ENCODE measurements at regions not wholly inside any gene's neighbourhood (a gene's known extent, or its start where the extent isn't known, plus 50 kb on each side); places are given as distances from the start of the nearest gene placed in this dataset.
A peak's percentile ranks its signal among the peaks of the same experiment; 100 is the strongest.

DNA sequence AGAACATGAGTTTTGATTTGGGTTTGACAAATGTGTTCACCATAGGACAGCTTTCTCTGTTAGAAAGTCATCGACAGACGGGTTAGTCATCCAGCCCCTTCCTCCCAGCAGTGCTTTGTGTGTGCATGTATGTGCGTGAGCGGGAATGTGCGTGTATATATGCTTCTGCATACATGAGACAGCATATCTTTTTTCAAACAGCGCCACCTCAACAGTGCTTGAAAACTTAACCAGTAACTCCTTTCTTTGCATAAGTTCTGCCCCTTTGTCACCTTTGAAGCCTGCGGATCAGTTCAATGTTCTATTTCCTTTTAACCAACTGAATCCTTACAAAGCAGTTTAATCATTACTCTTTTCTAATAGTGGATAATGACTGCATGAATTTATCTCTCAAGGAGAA, 351.4 kb downstream of the LPIN1 start:
- in situ Hi-C loops (cut with HindIII; ENCODE audit: low pct_unique_long_range_greater_than_20kb, low sequenced_read_pairs), result no loop called here
- TF ChIP-seq JUND (IDR thresholded peaks at IDR 0.05; ENCODE audit: low read depth), result no peak
- DNase-seq (ENCODE audit: low read depth in 1 of 2, low spot score in 1 of 2), result no peak

DNA sequence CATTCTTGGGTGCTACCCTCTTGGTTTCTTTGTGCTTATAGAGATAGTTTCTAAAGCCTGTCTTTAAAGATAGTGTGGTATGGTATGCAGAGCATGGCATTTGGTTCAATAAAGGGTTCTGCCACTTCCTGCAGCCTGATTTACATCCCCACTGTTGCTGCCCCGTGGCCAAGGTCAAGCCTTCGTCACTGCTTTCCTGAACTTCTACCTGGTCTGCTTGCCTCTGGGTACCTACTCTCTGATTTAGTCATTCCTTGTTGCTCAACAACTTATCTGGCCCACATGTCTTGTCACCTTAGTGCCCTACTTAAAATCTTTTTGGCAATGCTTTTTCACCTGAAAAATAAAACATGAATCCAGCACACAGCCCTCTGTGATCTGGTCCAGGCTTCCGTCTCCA, 352.9 kb downstream of the LPIN1 start:
- no peak for TF ChIP-seq JUND (IDR thresholded peaks at IDR 0.05; ENCODE audit: low read depth)
- in situ Hi-C loops (cut with HindIII; ENCODE audit: low pct_unique_long_range_greater_than_20kb, low sequenced_read_pairs), result no loop called here
- no peak for DNase-seq (ENCODE audit: low read depth in 1 of 2, low spot score in 1 of 2)

DNA sequence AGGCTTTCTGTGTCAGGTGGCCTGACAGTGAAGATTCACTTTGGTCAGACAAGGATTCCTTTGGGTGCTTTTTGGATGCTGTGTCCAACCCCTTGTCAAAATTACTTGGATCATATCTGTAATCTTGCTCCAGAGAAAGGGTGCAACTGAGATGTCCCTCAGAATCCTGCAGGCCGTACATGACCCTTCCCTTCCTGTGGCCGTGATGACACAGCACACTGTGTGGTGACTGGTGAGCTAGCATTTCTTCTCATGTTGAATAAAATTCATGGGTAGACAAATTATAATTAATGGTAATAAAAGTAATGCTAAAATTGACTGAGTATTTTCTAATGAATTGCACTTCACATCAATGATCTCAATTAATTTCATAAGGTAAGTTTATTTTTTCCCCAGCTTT, 356.2 kb downstream of the LPIN1 start:
- in situ Hi-C loops (cut with HindIII; ENCODE audit: low pct_unique_long_range_greater_than_20kb, low sequenced_read_pairs), result no loop called here
- TF ChIP-seq JUND (IDR thresholded peaks at IDR 0.05; ENCODE audit: low read depth), result no peak
- DNase-seq (ENCODE audit: low read depth in 1 of 2, low spot score in 1 of 2), result no peak

DNA sequence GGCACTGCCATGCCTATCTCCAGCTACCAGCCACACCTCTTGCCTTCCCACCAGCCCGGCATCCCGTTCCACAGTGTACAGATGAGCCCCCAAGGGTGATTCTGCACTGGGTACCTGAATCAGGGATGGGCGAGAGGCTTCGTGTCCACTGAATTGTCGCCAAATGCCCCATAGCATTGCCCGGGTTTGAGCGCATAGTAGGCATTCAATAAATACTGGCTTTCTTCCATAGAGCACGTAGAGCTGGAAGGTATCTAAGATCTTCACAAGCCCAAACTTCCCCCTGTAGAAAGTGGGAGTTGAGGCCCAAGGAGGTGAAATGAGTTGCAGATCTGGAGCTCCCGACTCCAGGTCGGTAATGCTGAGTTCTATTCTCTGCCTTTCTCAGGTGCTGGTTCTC, 358.7 kb downstream of the LPIN1 start:
- in situ Hi-C loops (cut with HindIII; ENCODE audit: low pct_unique_long_range_greater_than_20kb, low sequenced_read_pairs), result no loop called here
- DNase-seq (ENCODE audit: low read depth in 1 of 2, low spot score in 1 of 2), result no peak
- no peak for TF ChIP-seq JUND (IDR thresholded peaks at IDR 0.05; ENCODE audit: low read depth)

DNA sequence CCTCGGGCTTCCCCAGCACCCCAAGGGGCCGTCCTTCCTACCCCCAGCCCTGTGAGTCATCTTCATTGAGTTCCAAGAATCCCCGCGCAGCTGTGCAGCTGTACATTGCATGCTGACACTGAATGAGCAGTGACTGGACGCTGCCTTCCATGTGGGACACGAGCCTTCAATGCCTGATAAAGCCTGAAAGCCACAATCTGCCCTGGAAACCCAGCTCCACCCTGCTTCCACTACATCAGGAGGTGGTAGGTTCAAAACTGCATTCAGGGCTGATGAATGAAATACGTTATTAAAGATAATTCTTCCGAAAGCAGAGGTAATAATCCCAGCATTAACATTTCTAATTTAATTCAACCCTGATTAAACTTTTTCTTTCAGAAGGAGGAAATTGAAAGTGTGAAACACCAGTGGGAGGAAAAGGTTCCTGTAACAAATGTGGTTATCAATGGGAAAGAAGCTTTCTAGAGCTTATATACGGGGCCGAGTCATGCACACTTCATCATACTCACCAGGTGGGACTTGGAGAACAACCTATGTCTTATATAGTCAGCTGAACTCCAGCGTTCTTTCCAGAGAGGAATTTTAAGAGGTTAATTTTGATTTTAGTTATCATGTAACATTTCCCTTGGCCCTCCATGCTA, 360.1 kb downstream of the LPIN1 start:
- no peak for DNase-seq (ENCODE audit: low read depth in 1 of 2, low spot score in 1 of 2)
- in situ Hi-C loops (cut with HindIII; ENCODE audit: low pct_unique_long_range_greater_than_20kb, low sequenced_read_pairs), result no loop called here

DNA sequence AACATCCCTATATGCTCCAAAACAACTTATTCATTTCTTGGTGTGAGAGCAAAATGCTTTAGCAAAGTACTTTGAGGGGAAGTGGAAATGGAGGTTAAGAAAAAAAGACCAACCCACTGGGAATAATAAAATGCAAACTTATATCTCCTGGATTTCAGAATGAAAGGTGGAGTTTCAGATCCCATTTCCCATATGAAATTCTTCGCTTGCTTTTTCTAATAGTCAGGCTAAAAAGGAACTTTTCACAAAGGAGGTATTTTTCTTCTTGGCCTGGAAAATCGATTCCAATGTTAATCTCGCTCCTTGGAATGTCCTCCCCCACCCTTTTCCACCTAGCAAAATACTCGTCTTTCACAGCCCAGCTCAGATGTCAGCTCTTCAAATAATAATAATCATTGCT, 360.9 kb downstream of the LPIN1 start:
- in situ Hi-C loops (cut with HindIII; ENCODE audit: low pct_unique_long_range_greater_than_20kb, low sequenced_read_pairs), result no loop called here
- no peak for TF ChIP-seq JUND (IDR thresholded peaks at IDR 0.05; ENCODE audit: low read depth)
- DNase-seq (ENCODE audit: low read depth in 1 of 2, low spot score in 1 of 2), result no peak

More for the DNA sequence above, 360.1 kb downstream of the LPIN1 start:
- no peak for TF ChIP-seq JUND (IDR thresholded peaks at IDR 0.05; ENCODE audit: low read depth)

DNA sequence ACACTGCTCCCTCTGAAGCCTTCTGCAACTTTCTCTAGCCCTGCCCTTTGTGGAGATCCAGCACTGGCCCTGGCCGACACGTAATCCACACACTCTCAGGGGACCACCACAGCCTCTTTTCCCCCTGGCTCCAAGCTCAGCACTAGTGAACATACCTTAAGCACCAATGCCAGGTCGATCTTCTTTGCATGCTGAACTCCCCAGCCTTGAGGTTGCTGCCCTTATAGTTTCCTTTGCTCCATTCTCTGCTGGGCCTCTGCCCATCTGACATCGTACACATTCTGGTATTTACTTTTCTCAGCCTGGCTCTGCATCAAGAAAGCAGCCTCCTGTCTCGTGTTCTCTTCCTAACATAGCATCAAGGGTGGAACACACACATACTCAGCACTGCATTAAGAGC, 361.5 kb downstream of the LPIN1 start:
- in situ Hi-C loops (cut with HindIII; ENCODE audit: low pct_unique_long_range_greater_than_20kb, low sequenced_read_pairs), result no loop called here
- TF ChIP-seq JUND (IDR thresholded peaks at IDR 0.05; ENCODE audit: low read depth), result no peak
- peak in 1 of 2 experiments; percentile 27 for DNase-seq (ENCODE audit: low read depth in 1 of 2, low spot score in 1 of 2)

DNA sequence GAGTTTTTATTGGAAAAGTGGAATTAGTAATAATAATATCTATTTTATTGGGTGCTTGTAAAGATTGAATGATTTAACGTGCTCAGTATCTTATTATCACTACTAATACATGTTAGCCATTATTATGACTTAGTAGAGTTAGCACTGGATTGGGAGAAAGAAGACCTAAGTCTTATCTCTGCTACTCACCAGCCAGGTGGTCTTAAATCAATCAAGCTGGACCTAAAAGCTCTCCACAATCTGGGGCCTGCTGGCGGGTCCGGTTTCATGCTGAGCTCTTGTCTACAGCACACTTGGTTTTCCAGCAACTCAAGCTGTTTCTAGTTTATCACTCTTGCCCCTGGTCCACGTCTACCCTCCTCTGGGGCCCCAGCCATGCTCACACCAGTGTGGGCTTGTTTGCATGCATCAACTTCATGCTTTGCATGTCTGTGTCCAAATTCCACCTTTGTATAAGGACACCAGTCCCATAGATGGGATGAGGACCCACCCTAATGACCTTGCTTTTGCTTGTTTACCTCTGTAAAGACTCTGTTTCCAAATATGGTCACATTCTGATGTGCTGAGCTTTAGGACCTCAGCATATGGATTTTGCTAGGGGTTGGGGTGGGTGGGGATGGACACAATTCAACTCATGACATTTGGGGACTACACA, 363.1 kb downstream of the LPIN1 start:
- in situ Hi-C loops (cut with HindIII; ENCODE audit: low pct_unique_long_range_greater_than_20kb, low sequenced_read_pairs), result no loop called here

DNA sequence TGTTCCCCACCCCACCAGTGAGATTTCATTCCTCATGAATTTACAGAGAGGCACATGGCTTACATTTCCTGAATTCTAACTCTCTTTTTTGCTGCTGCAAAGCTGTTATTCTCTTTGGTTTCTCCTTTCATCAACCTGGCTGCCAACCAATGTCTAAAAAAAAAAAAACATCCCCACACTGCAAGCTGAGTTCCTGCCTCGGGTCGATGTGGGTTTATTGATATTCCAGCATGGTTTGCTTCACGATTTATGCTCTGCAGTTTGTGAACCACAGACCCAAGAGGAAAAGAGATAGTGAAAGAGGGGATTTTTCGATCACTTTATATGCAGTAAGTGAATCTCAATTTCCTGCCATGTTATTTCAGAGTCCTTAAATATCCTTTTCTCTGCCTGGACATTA, 363.6 kb downstream of the LPIN1 start:
- no peak for TF ChIP-seq JUND (IDR thresholded peaks at IDR 0.05; ENCODE audit: low read depth)
- DNase-seq (ENCODE audit: low read depth in 1 of 2, low spot score in 1 of 2), result no peak
- in situ Hi-C loops (cut with HindIII; ENCODE audit: low pct_unique_long_range_greater_than_20kb, low sequenced_read_pairs), result no loop called here

More for the DNA sequence above, 363.1 kb downstream of the LPIN1 start:
- no peak for DNase-seq (ENCODE audit: low read depth in 1 of 2, low spot score in 1 of 2)
- TF ChIP-seq JUND (IDR thresholded peaks at IDR 0.05; ENCODE audit: low read depth), result no peak

DNA sequence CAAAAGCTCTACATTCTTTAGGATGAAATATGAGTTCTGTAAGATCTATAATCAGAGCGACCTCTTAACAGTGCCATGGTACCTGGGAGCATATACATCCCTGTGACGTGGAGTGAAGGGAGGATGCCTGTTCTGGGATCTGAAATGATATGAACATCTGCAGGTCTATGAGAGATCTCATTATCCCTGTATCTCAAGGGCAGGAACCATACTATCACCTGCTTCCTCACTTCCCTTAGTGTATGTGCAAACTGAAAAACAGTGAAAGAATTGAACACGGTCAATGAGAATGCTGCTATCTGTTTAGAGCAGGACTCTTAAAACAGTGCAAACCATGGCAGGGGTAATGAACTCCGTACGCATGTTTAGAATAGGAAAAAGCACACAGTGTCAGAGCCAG, 364.0 kb downstream of the LPIN1 start:
- TF ChIP-seq JUND (IDR thresholded peaks at IDR 0.05; ENCODE audit: low read depth), result no peak
- in situ Hi-C loops (cut with HindIII; ENCODE audit: low pct_unique_long_range_greater_than_20kb, low sequenced_read_pairs), result no loop called here
- DNase-seq (ENCODE audit: low read depth in 1 of 2, low spot score in 1 of 2), result no peak

DNA sequence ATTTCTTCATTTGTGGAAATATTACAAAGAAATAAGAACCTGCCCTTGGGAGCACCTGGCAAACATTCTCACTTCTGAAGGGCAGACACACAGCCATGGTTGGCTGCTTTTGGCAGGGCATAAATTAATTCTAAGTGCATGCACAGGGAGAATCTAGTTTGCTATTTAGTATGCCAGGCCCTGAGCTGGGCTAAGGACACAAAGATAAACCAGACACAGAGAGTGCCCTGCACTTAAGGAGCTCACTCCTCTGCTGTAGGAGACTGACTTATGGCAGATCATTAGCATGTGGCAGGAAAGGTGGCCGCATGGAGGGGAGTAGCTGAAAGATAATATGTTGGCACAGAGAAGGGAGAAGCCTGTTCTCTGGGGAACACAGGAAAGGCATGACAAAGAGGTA, 367.0 kb downstream of the LPIN1 start:
- in situ Hi-C loops (cut with HindIII; ENCODE audit: low pct_unique_long_range_greater_than_20kb, low sequenced_read_pairs), result no loop called here

DNA sequence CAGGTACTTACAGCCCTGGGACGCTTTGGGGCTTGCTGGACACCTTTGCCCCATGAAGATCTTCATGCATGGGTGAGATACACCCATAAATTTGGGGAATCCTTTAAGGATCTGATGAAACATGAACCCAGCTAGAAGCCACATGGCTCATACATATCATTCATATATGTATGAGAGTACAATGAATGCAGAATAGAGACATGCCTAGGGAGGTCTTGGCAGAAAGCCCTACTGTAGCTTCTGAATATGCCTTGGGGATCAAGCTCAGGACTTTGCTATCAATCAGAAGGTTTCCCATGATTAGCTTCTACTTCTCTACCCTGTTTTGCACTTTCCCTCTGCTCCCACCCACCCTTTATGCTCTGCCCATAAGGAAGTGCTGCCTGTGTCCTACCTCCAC, 368.4 kb downstream of the LPIN1 start:
- DNase-seq (ENCODE audit: low read depth in 1 of 2, low spot score in 1 of 2), result no peak
- in situ Hi-C loops (cut with HindIII; ENCODE audit: low pct_unique_long_range_greater_than_20kb, low sequenced_read_pairs), result no loop called here
- no peak for TF ChIP-seq JUND (IDR thresholded peaks at IDR 0.05; ENCODE audit: low read depth)

More for the DNA sequence above, 367.0 kb downstream of the LPIN1 start:
- no peak for TF ChIP-seq JUND (IDR thresholded peaks at IDR 0.05; ENCODE audit: low read depth)
- no peak for DNase-seq (ENCODE audit: low read depth in 1 of 2, low spot score in 1 of 2)

DNA sequence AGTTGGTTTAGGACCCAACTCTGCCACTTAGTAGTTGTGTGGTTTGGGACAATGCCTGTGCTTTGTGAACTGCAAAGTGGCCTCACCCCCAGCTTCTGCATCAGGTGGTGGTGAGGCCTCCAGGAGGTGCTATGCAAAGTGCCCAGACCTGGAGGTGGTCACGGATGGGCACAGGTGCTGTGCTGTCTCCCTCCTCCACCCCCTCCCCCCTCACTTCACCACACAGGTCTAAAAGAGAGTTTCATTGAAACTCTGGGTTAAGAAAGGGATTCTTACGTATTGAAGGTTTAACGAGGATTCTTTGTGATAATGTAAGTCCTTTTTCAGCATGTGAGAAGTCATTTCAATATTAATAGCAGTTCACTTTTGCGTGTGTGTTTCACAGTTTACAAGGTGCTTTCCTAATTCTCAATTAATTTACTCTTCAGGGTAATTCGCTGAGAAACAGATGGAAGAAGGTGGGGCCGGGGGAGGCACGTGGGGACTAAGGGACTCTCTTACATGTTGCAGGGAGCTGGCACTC, 369.9 kb downstream of the LPIN1 start:
- no peak for DNase-seq (ENCODE audit: low read depth in 1 of 2, low spot score in 1 of 2)
- in situ Hi-C loops (cut with HindIII; ENCODE audit: low pct_unique_long_range_greater_than_20kb, low sequenced_read_pairs), result no loop called here
- TF ChIP-seq JUND (IDR thresholded peaks at IDR 0.05; ENCODE audit: low read depth), result no peak
